ENCODE measurements at regions not wholly inside any gene's neighbourhood (a gene's known extent, or its start where the extent isn't known, plus 50 kb on each side); places are given as distances from the start of the nearest gene placed in this dataset.

GRCh38 chr1:115491298-115492018 lies 150.3 kb upstream of the VANGL1 start:
- DNase-seq: no peak

GRCh38 chr1:115479055-115479482 lies 141.0 kb upstream of the NGF start:
- DNase-seq: no peak

GRCh38 chr1:115477071-115477470 lies 139.0 kb upstream of the NGF start:
- DNase-seq: no peak

- DNase-seq: no peak
Measured at GRCh38 chr1:115476616-115477015, 138.6 kb upstream of the NGF start.

GRCh38 chr1:115475901-115476300 lies 137.9 kb upstream of the NGF start:
- no peak for DNase-seq

GRCh38 chr1:115475252-115475651 lies 137.2 kb upstream of the NGF start:
- DNase-seq: no peak

- DNase-seq: no peak
Measured at GRCh38 chr1:115473986-115474565, 136.0 kb upstream of the NGF start.

GRCh38 chr1:115469703-115470476 lies 131.8 kb upstream of the NGF start:
- peak in 1 of 2 donors; percentile 14 for DNase-seq

GRCh38 chr1:115467790-115468189 lies 129.7 kb upstream of the NGF start:
- DNase-seq: no peak

- DNase-seq: no peak
Measured at GRCh38 chr1:115467196-115467595, 129.1 kb upstream of the NGF start.

GRCh38 chr1:115466433-115466832 lies 128.4 kb upstream of the NGF start:
- DNase-seq: no peak

- no peak for DNase-seq
Measured at GRCh38 chr1:115465802-115466363, 127.8 kb upstream of the NGF start.

GRCh38 chr1:115463347-115463746 lies 125.3 kb upstream of the NGF start:
- DNase-seq: no peak

- DNase-seq: no peak
Measured at GRCh38 chr1:115462566-115463076, 124.6 kb upstream of the NGF start.

GRCh38 chr1:115461526-115461925 lies 123.5 kb upstream of the NGF start:
- no peak for DNase-seq

GRCh38 chr1:115459161-115459560 lies 121.1 kb upstream of the NGF start:
- no peak for DNase-seq

- no peak for DNase-seq
Measured at GRCh38 chr1:115458426-115459114, 120.5 kb upstream of the NGF start.

- DNase-seq: no peak
Measured at GRCh38 chr1:115457289-115457688, 119.2 kb upstream of the NGF start.

- no peak for DNase-seq
Measured at GRCh38 chr1:115456441-115456961, 118.5 kb upstream of the NGF start.

- DNase-seq: no peak
Measured at GRCh38 chr1:115454837-115455511, 116.9 kb upstream of the NGF start.

- DNase-seq: no peak
Measured at GRCh38 chr1:115453666-115454065, 115.6 kb upstream of the NGF start.

Data from CD4-positive, alpha-beta T cell treated with Interferon alpha-2 for 1 hour (primary cell).